Testis (tissue), 2 donors: ENCODE measurements at regions not wholly inside any gene's neighbourhood (a gene's known extent, or its start where the extent isn't known, plus 50 kb on each side); places are given as distances from the start of the nearest gene placed in this dataset.
"Not testable (repeated sequence)": the region's sequence is repeated elsewhere in the genome, so short reads cannot be mapped to it uniquely, and the experiment has no call there.

ENCODE experiments used
- CTCF ChIP-seq, 3 experiments: fragments of 450-650 bp in 2 of 3; fragments of 200-600 bp in 1 of 3; sonication (generic) in 1 of 3; IDR thresholded peaks; one replicate each; pipeline ENCODE4 v1.5.1; 2016 to 2019; ENCODE audit warnings: antibody characterized with exemption in 3 of 3, mild to moderate bottlenecking in 2 of 3, moderate library complexity in 1 of 3
- POLR2A ChIP-seq: fragments of 450-650 bp; IDR thresholded peaks from one replicate; pipeline ENCODE4 v1.6.1; 2017; ENCODE audit warnings: antibody characterized with exemption, mild to moderate bottlenecking, moderate library complexity

- TF ChIP-seq POLR2A; CTCF (IDR thresholded peaks at IDR 0.05): not testable (repeated sequence)
Observed at GRCh38 chr12:131623404-131624368, 87.2 kb upstream of the SFSWAP start.
